Muscle layer of colon (tissue), 2 donors: ENCODE measurements at regions not wholly inside any gene's neighbourhood (a gene's known extent, or its start where the extent isn't known, plus 50 kb on each side); places are given as distances from the start of the nearest gene placed in this dataset.
"Not testable (repeated sequence)": the region's sequence is repeated elsewhere in the genome, so short reads cannot be mapped to it uniquely, and the experiment has no call there.

Experiments used
- H3K27ac ChIP-seq: one replicate; pipeline ENCODE4 v1.7.0; 2013; ENCODE audit warnings: low read depth, mild to moderate bottlenecking, low read length, moderate library complexity
- H3K27me3 ChIP-seq, 2 donors: one replicate each; pipeline ENCODE4 v1.7.0; 2013; ENCODE audit warnings: low read length in 2 of 2, mild to moderate bottlenecking in 2 of 2; ENCODE audit not compliant: insufficient read depth in 2 of 2, control insufficient read depth in 1 of 2
- H3K36me3 ChIP-seq: one replicate; pipeline ENCODE4 v1.7.0; 2013; ENCODE audit warnings: mild to moderate bottlenecking, low read length; ENCODE audit not compliant: insufficient read depth
- H3K4me1 ChIP-seq: one replicate; pipeline ENCODE4 v1.7.0; 2013; ENCODE audit warnings: mild to moderate bottlenecking, low read length; ENCODE audit not compliant: insufficient read depth
- H3K4me3 ChIP-seq, 2 donors: one replicate each; pipeline ENCODE4 v1.7.0; 2013; ENCODE audit warnings: low read length in 2 of 2, low read depth in 1 of 2, mild to moderate bottlenecking in 1 of 2, moderate library complexity in 1 of 2
- H3K9ac ChIP-seq: one replicate; pipeline ENCODE4 v1.7.0; 2013; ENCODE audit warnings: low read length
- H3K9me3 ChIP-seq: one replicate; pipeline ENCODE4 v1.7.0; 2013; ENCODE audit warnings: mild to moderate bottlenecking, low read length
- donor health status: abdominal sarcoma.
- donor health status: Adenocarcinoma of cecum.

DNA sequence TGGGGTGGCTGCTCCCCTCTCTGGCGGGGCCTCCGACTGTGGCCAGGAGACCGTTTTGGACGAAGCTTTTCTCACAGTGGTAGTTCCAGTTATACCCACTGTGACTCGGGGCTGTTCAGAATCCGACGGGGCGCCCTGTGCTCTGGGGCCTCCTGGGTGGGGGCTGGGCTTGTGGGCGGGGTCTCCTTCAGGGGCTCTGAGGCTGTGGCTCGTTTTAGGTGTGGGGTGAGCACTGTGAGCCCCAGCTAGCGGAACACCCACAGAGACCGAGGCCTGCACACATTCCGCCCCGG, 383.4 kb downstream of the TMEM121 start:
- H3K4me3 ChIP-seq, H3K27ac ChIP-seq, H3K9ac ChIP-seq, H3K9me3 ChIP-seq, H3K36me3 ChIP-seq, H3K27me3 ChIP-seq, H3K4me1 ChIP-seq: not testable (repeated sequence)

DNA sequence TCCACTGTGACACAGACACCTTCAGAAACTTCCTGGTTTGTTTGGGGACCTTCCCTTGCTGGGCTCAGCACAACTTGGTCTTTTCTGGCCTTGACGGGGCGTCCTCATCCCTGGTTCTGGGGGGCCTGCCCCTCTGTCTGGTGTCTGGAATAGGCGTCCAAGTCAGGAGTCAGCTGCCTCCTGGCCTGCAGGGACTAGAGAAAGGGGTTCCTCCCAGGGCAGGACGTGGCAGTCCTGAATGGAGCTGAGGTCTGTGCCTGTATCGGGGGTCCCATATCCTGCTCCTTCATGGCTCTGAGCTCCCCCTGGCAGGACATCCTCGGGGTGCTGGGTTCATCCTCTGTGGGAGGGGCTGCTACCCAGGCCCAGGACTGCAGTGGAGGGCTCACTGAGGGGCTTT, 384.0 kb downstream of the TMEM121 start:
- H3K4me3 ChIP-seq: no peak overlapping the region
- no peak overlapping the region for H3K9ac ChIP-seq
- H3K27ac ChIP-seq: no peak overlapping the region
- no peaks in the 10 kb centered on the region for H3K36me3 ChIP-seq
- H3K27me3 ChIP-seq: no peaks in the 10 kb centered on the region
- H3K4me1 ChIP-seq: no peaks in the 10 kb centered on the region
- H3K9me3 ChIP-seq: no peaks in the 10 kb centered on the region

GRCh38 chr14:105911006-105911847, 384.8 kb downstream of the TMEM121 start:
- Histone ChIP-seq H3K9me3 (no peaks in the 10 kb centered on the region), H3K4me3 (no peak overlapping the region), H3K27ac (no peak overlapping the region), H3K9ac (no peak overlapping the region), H3K4me1 (no peaks in the 10 kb centered on the region), H3K36me3 (no peaks in the 10 kb centered on the region), H3K27me3 (no peaks in the 10 kb centered on the region)

GRCh38 chr14:105911848-105912292, 385.5 kb downstream of the TMEM121 start:
- H3K9ac ChIP-seq, H3K4me1 ChIP-seq, H3K9me3 ChIP-seq, H3K27me3 ChIP-seq, H3K27ac ChIP-seq, H3K36me3 ChIP-seq, H3K4me3 ChIP-seq: not testable (repeated sequence)

- no peaks in the 10 kb centered on the region for H3K4me1 ChIP-seq
Observed at GRCh38 chr14:105912641-105913180, 386.3 kb downstream of the TMEM121 start.

GRCh38 chr14:105913221-105913620, 386.8 kb downstream of the TMEM121 start:
- Histone ChIP-seq H3K9me3 (no peaks in the 10 kb centered on the region), H3K9ac (no peak overlapping the region), H3K4me3 (no peak overlapping the region), H3K4me1 (no peaks in the 10 kb centered on the region), H3K36me3 (no peaks in the 10 kb centered on the region), H3K27ac (no peak overlapping the region), H3K27me3 (no peaks in the 10 kb centered on the region)

More at GRCh38 chr14:105912641-105913180, 386.3 kb downstream of the TMEM121 start:
- no peak overlapping the region for H3K27ac ChIP-seq
- no peak overlapping the region for H3K9ac ChIP-seq
- H3K27me3 ChIP-seq: no peaks in the 10 kb centered on the region
- no peaks in the 10 kb centered on the region for H3K9me3 ChIP-seq
- no peaks in the 10 kb centered on the region for H3K36me3 ChIP-seq
- H3K4me3 ChIP-seq: no peak overlapping the region

DNA sequence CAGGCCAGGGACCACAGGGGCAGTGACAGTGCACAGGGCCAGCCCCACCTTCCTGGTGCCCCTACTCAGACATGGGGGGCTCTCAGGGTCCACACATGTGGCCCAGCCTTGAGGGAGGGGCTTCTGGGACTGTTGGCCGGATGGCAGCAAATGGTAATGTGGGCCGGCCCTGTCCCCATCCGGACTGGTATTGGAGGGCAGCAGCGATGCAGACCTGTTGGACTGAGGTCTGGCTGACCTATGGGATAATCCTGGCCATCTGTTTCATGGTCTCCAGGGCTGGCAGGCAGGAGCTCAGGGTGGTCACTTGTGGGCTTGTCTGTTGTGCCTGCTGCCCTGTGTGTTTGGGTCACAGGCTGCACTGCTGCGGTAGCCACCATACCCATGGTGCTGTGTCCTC, 387.5 kb downstream of the TMEM121 start:
- Histone ChIP-seq H3K27ac (no peak overlapping the region), H3K27me3 (no peaks in the 10 kb centered on the region), H3K9me3 (no peaks in the 10 kb centered on the region), H3K4me3 (no peak overlapping the region), H3K4me1 (no peaks in the 10 kb centered on the region), H3K9ac (no peak overlapping the region), H3K36me3 (no peaks in the 10 kb centered on the region)

GRCh38 chr14:105914281-105914680, 387.9 kb downstream of the TMEM121 start:
- H3K4me3 ChIP-seq, H3K36me3 ChIP-seq, H3K27me3 ChIP-seq, H3K27ac ChIP-seq, H3K9ac ChIP-seq, H3K9me3 ChIP-seq, H3K4me1 ChIP-seq: not testable (repeated sequence)

GRCh38 chr14:105914738-105915385, 388.5 kb downstream of the TMEM121 start:
- Histone ChIP-seq H3K27ac (no peak overlapping the region), H3K4me1 (no peaks in the 10 kb centered on the region), H3K9ac (no peak overlapping the region)

GRCh38 chr14:105915546-105915945, 389.2 kb downstream of the TMEM121 start:
- H3K27me3 ChIP-seq, H3K4me3 ChIP-seq, H3K9me3 ChIP-seq, H3K27ac ChIP-seq, H3K9ac ChIP-seq, H3K4me1 ChIP-seq, H3K36me3 ChIP-seq: not testable (repeated sequence)

More at GRCh38 chr14:105914738-105915385, 388.5 kb downstream of the TMEM121 start:
- H3K4me3 ChIP-seq: no peak overlapping the region
- H3K9me3 ChIP-seq: no peaks in the 10 kb centered on the region
- no peaks in the 10 kb centered on the region for H3K36me3 ChIP-seq
- no peaks in the 10 kb centered on the region for H3K27me3 ChIP-seq

- not testable (repeated sequence) for H3K4me1 ChIP-seq, H3K27me3 ChIP-seq, H3K36me3 ChIP-seq, H3K4me3 ChIP-seq, H3K9ac ChIP-seq, H3K27ac ChIP-seq, H3K9me3 ChIP-seq
Observed at GRCh38 chr14:105917136-105917932, 391.0 kb downstream of the TMEM121 start.
